Activated naive CD4-positive, alpha-beta T cell treated with anti-CD3 and anti-CD28 coated beads, Interleukin-2, amount 50 U/mL, for 72 hours (primary cell): ENCODE measurements at regions not wholly inside any gene's neighbourhood (a gene's known extent, or its start where the extent isn't known, plus 50 kb on each side); places are given as distances from the start of the nearest gene placed in this dataset.

Source experiments
- ATAC-seq, 2 donors: fragments of 150-1000 bp; cut with Tn5 transposase; 2 replicates each; pipeline ENCODE4 v1.10.0; 2021; ENCODE audit warnings: mild to moderate bottlenecking in 2 of 2, moderate library complexity in 2 of 2
- DNase-seq, 2 donors: peaks; one replicate each; pipeline ENCODE4 v3.0.0; 2021 to 2022; ENCODE audit warnings: low spot score in 2 of 2
- H3K27ac Mint-ChIP-seq, 2 donors: one replicate each; pipeline ENCODE4 v1.8.0; 2022; ENCODE audit warnings: mild to moderate bottlenecking in 2 of 2, mixed read lengths in 2 of 2
- H3K36me3 Mint-ChIP-seq, 2 donors: one replicate each; pipeline ENCODE4 v1.8.0; 2022; ENCODE audit warnings: mixed read lengths in 2 of 2
- H3K9me3 Mint-ChIP-seq, 2 donors: one replicate each; pipeline ENCODE4 v1.8.0; 2022; ENCODE audit warnings: mixed read lengths in 2 of 2

- Mint-ChIP-seq H3K9me3 (no peaks in the 10 kb centered on the region), H3K36me3 (no peaks in the 10 kb centered on the region), H3K27ac (no peak overlapping the region)
- ATAC-seq (no peak), DNase-seq (no peak)
Observed at GRCh38 chr5:81879936-81880335, 91.9 kb upstream of the ATG10 start.

DNA sequence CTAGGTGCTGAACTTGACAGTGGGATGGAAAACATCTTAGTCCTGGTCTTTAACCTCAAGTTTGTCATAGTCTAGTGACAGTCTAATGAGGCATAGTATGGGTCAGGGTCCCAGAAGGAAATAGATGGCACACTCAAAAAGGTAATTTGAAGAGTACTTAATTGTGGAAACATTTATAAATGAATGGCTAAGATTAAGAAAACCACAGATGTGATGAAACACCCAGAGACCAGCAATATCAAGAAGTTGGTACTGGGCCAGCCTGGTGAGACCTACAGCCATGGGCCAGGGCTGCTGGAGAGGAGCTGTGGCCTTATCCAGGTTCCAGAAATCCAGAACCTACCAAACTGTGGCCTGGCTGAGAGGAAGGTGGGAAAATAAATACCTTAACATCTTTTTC, 93.5 kb upstream of the ATG10 start:
- Mint-ChIP-seq H3K36me3 (no peaks in the 10 kb centered on the region), H3K27ac (no peak overlapping the region), H3K9me3 (no peaks in the 10 kb centered on the region)
- ATAC-seq = no peak
- DNase-seq = no peak

GRCh38 chr5:81866994-81867393, 104.8 kb upstream of the ATG10 start:
- DNase-seq = no peak
- ATAC-seq = no peak
- H3K36me3 Mint-ChIP-seq = no peaks in the 10 kb centered on the region
- no peak overlapping the region for H3K27ac Mint-ChIP-seq
- H3K9me3 Mint-ChIP-seq = no peaks in the 10 kb centered on the region

DNA sequence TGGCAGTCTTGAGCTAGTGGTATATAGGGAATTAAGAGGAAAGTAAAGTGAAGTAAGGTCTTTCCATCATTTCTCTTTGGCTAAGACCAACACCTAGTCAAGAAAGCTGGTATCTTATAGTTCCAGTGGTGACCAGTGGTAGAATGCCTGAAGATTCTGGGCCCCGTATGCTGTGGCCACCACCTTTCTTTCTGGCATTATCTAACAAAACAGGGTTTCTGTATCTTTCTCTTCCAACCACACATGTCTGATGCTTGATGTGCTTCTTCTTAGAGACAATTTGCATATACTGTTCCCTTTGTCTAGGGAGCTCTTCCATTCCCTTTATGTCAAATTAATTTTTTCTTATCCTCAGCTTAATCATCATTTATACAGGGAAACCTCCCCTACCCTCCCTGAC, 109.9 kb upstream of the SSBP2 start:
- H3K27ac Mint-ChIP-seq = no peak overlapping the region
- no peaks in the 10 kb centered on the region for H3K36me3 Mint-ChIP-seq
- no peak for DNase-seq
- no peaks in the 10 kb centered on the region for H3K9me3 Mint-ChIP-seq
- no peak for ATAC-seq

DNA sequence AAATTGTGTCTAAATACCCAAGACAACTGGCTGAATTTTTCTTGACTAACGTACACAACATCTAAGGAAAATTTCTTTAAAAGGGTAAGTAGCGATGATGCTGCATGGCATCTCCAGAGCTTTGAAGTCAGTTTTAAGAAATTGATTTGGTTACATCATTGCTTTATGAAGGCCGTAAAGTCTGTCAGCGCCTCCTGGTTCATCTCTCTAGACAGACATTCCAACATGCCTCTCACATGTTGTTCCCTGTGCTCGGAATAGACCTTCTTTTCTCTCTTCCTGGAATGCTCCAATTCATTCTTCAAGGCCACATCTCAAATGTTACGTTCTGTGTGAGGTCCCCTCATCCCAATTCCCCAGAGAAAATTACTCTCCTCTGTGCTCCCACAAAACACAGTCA, 108.7 kb upstream of the SSBP2 start:
- Mint-ChIP-seq H3K9me3 (no peaks in the 10 kb centered on the region), H3K27ac (no peak overlapping the region), H3K36me3 (no peaks in the 10 kb centered on the region)

DNA sequence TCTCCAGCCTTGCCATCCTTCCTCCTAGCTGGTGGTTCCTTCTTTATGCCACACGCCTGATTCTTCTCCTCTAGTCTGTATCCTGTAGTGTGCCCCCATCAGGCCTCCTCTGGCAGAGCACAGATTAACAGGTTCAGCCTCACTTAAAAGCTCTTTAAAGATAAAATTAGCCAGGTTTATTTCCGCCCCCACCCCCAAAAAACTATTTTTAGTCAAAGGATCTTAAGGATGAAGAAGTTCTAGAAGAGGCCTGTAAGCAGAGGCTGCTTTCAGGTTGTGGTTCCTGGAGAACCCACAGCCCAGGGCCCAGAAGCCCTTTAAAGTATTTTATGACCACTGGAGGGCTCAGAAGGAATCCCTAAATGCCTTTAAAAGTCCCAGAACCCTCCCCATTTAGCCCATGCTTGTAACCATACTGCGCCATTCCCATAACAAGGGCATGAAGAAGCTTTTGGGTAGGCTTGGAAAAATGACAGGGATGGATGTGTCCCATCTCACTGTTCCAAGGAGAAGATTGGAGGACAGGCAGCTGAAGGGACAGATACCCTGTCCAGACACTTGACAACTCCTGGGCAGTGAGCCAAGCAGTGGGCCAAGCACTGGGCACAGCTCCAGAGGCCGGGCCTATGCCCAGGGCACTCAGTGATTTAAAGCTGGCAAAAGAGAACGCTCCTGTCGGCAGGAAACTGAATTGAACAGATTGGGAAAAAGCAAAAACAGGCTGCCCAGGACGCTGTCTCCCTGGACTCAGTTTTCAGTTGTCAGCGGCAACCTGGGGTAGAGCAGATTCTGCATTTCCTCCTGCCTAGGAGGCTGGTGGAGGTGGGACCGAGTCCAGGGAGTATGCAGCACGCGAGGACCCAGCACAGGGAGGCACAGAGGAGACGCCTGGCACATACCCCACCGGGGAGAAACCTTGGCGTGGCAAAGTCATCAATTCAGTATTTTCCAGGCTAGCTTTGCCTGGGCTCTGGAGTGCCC, 106.3 kb upstream of the SSBP2 start:
- Mint-ChIP-seq H3K9me3 (no peaks in the 10 kb centered on the region), H3K36me3 (no peaks in the 10 kb centered on the region), H3K27ac (peak overlapping the region in 1 of 2 donors; percentile 34)
- DNase-seq (no peak), ATAC-seq (peak in 1 of 2 donors; percentile 36)

More for the DNA sequence above, 108.7 kb upstream of the SSBP2 start:
- ATAC-seq (no peak), DNase-seq (no peak)

DNA sequence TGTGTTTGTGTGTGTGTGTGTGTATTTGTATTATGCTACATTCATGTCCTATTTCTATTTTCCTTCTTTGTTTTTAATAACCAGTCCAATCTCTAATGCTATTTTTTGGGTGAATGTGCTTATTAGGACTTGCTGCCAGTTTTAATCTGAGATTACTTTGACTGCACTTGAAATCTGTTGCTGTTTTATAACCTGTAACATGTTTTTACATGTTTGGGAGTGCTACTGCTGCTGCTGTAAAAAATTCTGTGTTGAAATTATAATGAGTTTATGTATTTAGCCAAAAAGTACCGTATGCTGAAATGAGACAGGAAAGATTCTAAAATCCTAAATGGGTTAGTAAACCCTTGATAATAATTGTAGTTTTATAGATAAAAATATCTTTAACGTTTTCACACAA, 104.7 kb upstream of the SSBP2 start:
- Mint-ChIP-seq H3K36me3 (no peaks in the 10 kb centered on the region), H3K9me3 (no peaks in the 10 kb centered on the region), H3K27ac (no peak overlapping the region)
- DNase-seq = no peak
- ATAC-seq = no peak

GRCh38 chr5:81854915-81855314, 104.0 kb upstream of the SSBP2 start:
- H3K27ac Mint-ChIP-seq = no peak overlapping the region
- no peak for ATAC-seq

GRCh38 chr5:81854485-81854884, 103.6 kb upstream of the SSBP2 start:
- no peaks in the 10 kb centered on the region for H3K36me3 Mint-ChIP-seq
- DNase-seq = no peak
- no peaks in the 10 kb centered on the region for H3K9me3 Mint-ChIP-seq
- H3K27ac Mint-ChIP-seq = no peak overlapping the region
- no peak for ATAC-seq

More at GRCh38 chr5:81854915-81855314, 104.0 kb upstream of the SSBP2 start:
- no peaks in the 10 kb centered on the region for H3K9me3 Mint-ChIP-seq
- H3K36me3 Mint-ChIP-seq = no peaks in the 10 kb centered on the region
- DNase-seq = no peak

DNA sequence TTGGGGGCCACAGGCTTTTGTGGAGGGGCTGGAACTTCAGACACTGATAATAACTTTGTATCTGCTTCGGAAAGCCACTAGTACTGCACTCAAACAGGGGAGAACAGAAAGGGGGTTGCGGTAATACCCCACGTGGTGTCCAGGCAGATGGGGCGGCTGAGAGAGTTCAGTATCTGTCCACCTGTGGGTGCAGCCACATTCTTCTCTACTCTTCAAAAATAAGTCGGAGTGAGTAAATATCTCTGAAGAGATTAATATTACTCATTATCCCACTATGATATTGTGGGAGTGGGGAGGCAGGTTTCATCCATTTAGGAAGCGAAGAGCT, 102.1 kb upstream of the SSBP2 start:
- peak overlapping the region; percentile 78 to 86 for H3K27ac Mint-ChIP-seq
- ATAC-seq = peak in 1 of 2 donors; percentile 4
- H3K9me3 Mint-ChIP-seq = no peaks in the 10 kb centered on the region

DNA sequence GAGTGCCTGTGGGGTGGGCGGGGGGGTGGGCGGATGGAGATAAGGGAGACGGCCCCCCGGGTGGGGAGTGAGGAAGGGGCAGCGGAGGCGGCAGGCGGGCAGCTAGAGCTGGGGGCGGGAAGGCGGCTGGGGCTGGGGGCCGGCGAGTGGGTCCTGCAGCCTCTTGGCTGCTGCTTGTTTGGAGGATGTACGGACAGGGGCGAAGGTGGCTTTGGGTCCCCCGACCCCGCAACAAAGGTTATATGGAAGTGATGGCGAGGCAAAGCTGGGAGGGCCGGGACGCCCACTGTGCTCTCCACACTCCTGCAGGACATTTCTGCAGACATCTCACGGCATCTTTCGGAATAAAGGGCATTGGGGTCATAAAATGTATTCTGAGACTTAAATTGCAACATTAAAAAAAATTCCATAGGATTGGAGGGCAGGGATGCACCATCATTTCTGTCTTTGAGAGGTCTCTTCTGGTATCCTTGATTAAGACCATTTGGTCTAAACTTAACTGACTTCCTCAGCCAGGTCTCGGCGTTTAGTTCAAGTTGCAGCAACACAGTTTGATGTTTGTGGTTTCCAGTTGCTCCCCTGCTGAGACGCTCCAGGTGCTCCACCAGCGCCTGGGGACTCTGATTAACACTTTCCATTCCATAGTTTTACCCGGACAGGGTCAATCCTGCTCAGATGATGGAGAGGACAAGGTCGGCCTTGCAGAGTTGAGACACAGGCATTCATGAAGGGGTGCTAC, 101.6 kb upstream of the SSBP2 start:
- no peaks in the 10 kb centered on the region for H3K36me3 Mint-ChIP-seq
- no peaks in the 10 kb centered on the region for H3K9me3 Mint-ChIP-seq
- DNase-seq (peak in 1 of 2 donors; percentile 15), ATAC-seq (peak; percentile 30 to 42)
- H3K27ac Mint-ChIP-seq = peak overlapping the region; percentile 78 to 86

More for the DNA sequence above, 102.1 kb upstream of the SSBP2 start:
- no peak for DNase-seq
- H3K36me3 Mint-ChIP-seq = no peaks in the 10 kb centered on the region

DNA sequence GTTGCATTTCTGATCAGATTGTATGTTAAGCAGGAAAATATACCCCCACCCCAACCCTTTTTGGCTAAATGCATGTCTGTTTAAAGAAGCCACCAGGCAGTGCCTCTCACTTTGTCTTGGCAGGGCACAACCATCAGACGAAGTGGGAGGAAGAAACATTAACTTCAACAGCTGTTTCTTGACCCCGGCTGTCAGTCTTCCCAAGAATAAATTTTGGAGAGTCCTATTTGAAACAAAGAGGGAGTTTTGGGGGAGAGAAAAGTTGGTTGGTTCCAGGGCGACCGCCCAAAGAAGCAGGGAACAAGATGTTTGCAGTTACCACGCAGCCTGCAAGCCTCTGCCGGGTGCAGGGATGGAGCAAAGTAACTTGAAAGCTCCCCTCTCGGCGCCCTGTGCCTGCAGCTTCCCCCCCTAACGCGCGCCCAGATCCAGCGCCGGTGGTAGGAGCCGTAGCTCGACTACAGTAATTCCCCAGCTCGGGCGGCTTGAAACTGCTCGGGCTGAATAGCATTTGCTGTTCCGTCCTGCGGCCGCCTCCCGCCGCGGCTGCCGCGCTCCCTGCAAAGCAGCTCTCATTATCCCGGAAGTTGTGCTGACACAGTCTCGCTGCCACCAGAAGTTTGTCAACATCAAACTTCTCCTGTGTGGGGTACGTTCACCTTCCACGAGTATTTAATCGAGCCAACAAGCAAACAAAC, 100.7 kb upstream of the SSBP2 start:
- DNase-seq (peak; percentile 78 to 89), ATAC-seq (peak; percentile 93 to 95)
- Mint-ChIP-seq H3K9me3 (no peaks in the 10 kb centered on the region), H3K27ac (peak overlapping the region; percentile 86 to 99), H3K36me3 (no peaks in the 10 kb centered on the region)

GRCh38 chr5:81850501-81851357, 99.8 kb upstream of the SSBP2 start:
- H3K9me3 Mint-ChIP-seq = no peaks in the 10 kb centered on the region
- peak overlapping the region; percentile 0 to 78 for H3K27ac Mint-ChIP-seq
- DNase-seq = no peak
- ATAC-seq = no peak
- H3K36me3 Mint-ChIP-seq = no peaks in the 10 kb centered on the region

DNA sequence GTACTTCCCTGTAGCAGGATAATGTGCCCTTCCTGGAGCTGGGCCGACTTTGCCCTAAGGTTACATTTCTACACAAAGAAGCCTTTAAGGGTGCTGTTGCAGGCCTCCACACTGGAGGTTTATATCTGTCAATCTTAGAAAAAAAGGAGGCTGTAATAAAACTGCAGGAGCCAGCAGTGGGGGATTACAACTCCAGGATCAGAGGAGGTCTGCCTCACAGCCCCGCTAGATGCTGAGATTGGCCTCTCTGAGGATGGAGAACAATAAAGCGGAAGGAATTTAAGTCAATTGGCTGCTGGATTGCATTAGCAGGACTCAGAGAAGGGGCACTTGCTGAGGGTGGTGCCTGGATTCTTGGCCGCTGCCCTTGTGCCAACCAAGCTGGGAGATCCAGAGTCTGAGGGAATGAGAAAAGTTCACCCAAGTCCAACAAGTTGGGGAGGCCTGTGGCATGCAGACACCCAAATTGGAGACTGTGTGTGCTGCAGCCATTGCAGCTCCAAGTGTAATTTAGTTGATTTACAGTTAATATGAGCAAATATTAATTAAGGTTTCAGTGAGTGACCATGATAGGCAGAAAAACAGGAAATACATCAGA, 99.0 kb upstream of the SSBP2 start:
- DNase-seq = no peak
- no peaks in the 10 kb centered on the region for H3K9me3 Mint-ChIP-seq
- H3K27ac Mint-ChIP-seq = peak overlapping the region in 1 of 2 donors; percentile 78
- ATAC-seq = no peak
- no peaks in the 10 kb centered on the region for H3K36me3 Mint-ChIP-seq

DNA sequence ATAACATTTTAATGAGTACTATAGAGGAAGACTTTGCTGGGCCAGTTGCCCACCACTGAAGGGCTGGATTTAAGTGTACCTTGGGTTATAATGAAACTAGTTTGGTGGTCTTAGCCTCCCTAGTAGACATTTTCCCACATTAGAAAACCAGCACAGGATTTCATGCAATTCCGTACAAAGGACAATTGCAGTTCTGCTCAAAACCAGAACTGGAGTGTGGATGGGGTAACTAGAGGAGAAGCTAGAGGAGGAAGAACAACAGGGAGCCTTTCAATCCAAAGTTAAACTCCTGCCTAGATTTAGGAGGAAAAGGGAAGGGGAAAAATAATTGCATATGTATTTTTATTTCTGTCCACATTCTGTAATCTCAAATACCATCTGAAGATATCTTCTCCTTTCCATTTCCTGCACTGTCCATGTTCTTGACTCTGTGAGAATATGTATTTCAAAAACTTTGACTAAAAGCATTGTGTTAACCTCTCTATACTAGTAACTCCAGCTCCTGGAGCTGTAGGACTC, 97.5 kb upstream of the SSBP2 start:
- H3K27ac Mint-ChIP-seq = no peak overlapping the region
- DNase-seq = no peak
- H3K9me3 Mint-ChIP-seq = no peaks in the 10 kb centered on the region
- no peaks in the 10 kb centered on the region for H3K36me3 Mint-ChIP-seq
- no peak for ATAC-seq

GRCh38 chr5:81846301-81846700, 95.4 kb upstream of the SSBP2 start:
- ATAC-seq = no peak
- DNase-seq = no peak
- Mint-ChIP-seq H3K27ac (no peak overlapping the region), H3K9me3 (no peaks in the 10 kb centered on the region), H3K36me3 (no peaks in the 10 kb centered on the region)
